Sigmoid colon (tissue), 4 donors: ENCODE measurements at regions not wholly inside any gene's neighbourhood (a gene's known extent, or its start where the extent isn't known, plus 50 kb on each side); places are given as distances from the start of the nearest gene placed in this dataset.

Experiments used
- CTCF ChIP-seq, 4 experiments: fragments of 450-650 bp in 3 of 4; fragments of 200-600 bp in 1 of 4; IDR thresholded peaks; one replicate each; pipeline ENCODE4 v1.5.1; 2016 to 2019; ENCODE audit warnings: antibody characterized with exemption in 4 of 4, mild to moderate bottlenecking in 3 of 4, moderate library complexity in 2 of 4
- POLR2A ChIP-seq, 2 donors: fragments of 450-650 bp; IDR thresholded peaks; one replicate each; pipeline ENCODE4 v1.6.1; 2016; ENCODE audit warnings: antibody characterized with exemption in 2 of 2, mild to moderate bottlenecking in 2 of 2, moderate library complexity in 2 of 2
- POLR2AphosphoS5 ChIP-seq, 4 donors: sonication (generic); formaldehyde crosslinking; IDR thresholded peaks; one replicate each; pipeline ENCODE4 v1.6.1; 2017; ENCODE audit warnings: antibody characterized with exemption in 4 of 4

GRCh38 chr6:140844167-140844566, 1288.6 kb upstream of the GJE1 start:
- no peak for TF ChIP-seq POLR2A (IDR thresholded peaks at IDR 0.05)
- no peak for TF ChIP-seq CTCF (IDR thresholded peaks at IDR 0.05)
- TF ChIP-seq POLR2AphosphoS5 (IDR thresholded peaks at IDR 0.05), result no peak
